Sigmoid colon (tissue), 6 donors: ENCODE measurements at regions not wholly inside any gene's neighbourhood (a gene's known extent, or its start where the extent isn't known, plus 50 kb on each side); places are given as distances from the start of the nearest gene placed in this dataset.
"Not testable (repeated sequence)": the region's sequence is repeated elsewhere in the genome, so short reads cannot be mapped to it uniquely, and the experiment has no call there.

ENCODE experiments used
- DNase-seq: peaks from one replicate; pipeline ENCODE4 v3.0.0-alpha.2; 2019
- H3K27ac ChIP-seq, 4 donors: fragments of 200-600 bp; sonication (generic); one replicate each; pipeline ENCODE4 v1.5.1; 2016 to 2019; ENCODE audit warnings: mild to moderate bottlenecking in 1 of 4
- H3K27me3 ChIP-seq, 3 donors: fragments of 200-600 bp; sonication (generic); one replicate each; pipeline ENCODE4 v1.5.1; 2019; ENCODE audit warnings: mild to moderate bottlenecking in 1 of 3
- H3K36me3 ChIP-seq, 4 donors: fragments of 200-600 bp; sonication (generic); one replicate each; pipeline ENCODE4 v1.5.1; 2016 to 2019
- H3K4me1 ChIP-seq, 4 donors: fragments of 200-600 bp; sonication (generic); one replicate each; pipeline ENCODE4 v1.5.1; 2017 to 2019
- H3K4me3 ChIP-seq, 4 donors: fragments of 200-600 bp; sonication (generic); one replicate each; pipeline ENCODE4 v1.5.1; 2017 to 2019; ENCODE audit warnings: mild to moderate bottlenecking in 2 of 4, moderate library complexity in 1 of 4
- H3K9me3 ChIP-seq, 4 donors: fragments of 200-600 bp in 3 of 4; sonication (generic) in 3 of 4; one replicate each; pipeline versions ENCODE4 v1.5.1 to v1.6.1; 2013 to 2019
- EP300 ChIP-seq, 4 donors: sonication (generic); formaldehyde crosslinking; IDR thresholded peaks; one replicate each; pipeline ENCODE4 v1.6.1; 2017; ENCODE audit warnings: antibody characterized with exemption in 4 of 4
- POLR2A ChIP-seq, 2 donors: fragments of 450-650 bp; IDR thresholded peaks; one replicate each; pipeline ENCODE4 v1.6.1; 2016; ENCODE audit warnings: antibody characterized with exemption in 2 of 2, mild to moderate bottlenecking in 2 of 2, moderate library complexity in 2 of 2
- POLR2AphosphoS5 ChIP-seq, 4 donors: sonication (generic); formaldehyde crosslinking; IDR thresholded peaks; one replicate each; pipeline ENCODE4 v1.6.1; 2017; ENCODE audit warnings: antibody characterized with exemption in 4 of 4
- WGBS, 2 donors: extraction: QIAGEN DNeasy Blood & Tissue Kit; methylation state at CpG; one replicate each; pipeline ENCODE4 v1.1.7; 2013; 5-methylcytosine and 5-hydroxymethylcytosine counted together
- intact Hi-C: fragments of 100-400 bp; cut with DNase I; formaldehyde crosslinking; loops from one replicate; pipeline ENCODE4 v1.15.1; 2023
- TF ChIP-seq, protein P1 (sequence below), 4 experiments: fragments of 450-650 bp in 3 of 4; fragments of 200-600 bp in 1 of 4; IDR thresholded peaks; one replicate each; pipeline ENCODE4 v1.5.1; 2016 to 2019; ENCODE audit warnings: antibody characterized with exemption in 4 of 4, mild to moderate bottlenecking in 3 of 4, moderate library complexity in 2 of 4
- donor health status: healthy with polysubstance abuse.
- donor health status: healthy.

DNA sequence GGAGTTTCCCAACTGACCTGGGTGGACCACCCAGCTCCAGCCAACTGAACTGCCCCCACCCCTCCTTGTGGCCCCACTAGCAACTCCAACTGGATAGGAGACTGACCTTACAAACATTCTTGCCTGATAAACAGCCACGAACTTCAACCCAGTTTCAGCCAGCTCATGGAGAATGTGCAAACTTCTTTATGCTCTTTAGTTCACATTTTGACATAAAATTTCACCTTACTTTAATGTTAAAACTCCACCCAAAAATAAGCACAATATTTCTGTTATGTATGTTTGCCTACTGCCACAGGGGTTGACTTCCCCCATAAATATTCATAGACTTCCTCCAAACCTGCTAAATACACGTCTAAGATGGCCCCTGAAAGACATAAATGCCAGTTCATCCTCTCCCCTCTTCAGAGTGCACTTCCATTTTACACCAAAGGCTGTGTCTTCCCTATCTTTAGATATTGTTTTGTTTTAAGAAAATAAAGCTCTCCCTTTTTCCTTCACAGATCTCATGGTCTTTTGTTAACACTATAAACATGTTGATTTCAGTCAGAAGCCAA lies 643.7 kb downstream of the EPM2A start:
- H3K36me3 ChIP-seq: no peaks in the 10 kb centered on the region
- DNase-seq: no peak
- H3K4me1 ChIP-seq: no peaks in the 10 kb centered on the region
- H3K27me3 ChIP-seq: no peaks in the 10 kb centered on the region
- WGBS, 2 donors: 48 to 72% methylated on average over 2 of the region's 2 CpGs
- no peak overlapping the region for H3K27ac ChIP-seq
- TF ChIP-seq POLR2AphosphoS5 (IDR thresholded peaks at IDR 0.05) (no peak), EP300 (IDR thresholded peaks at IDR 0.05) (no peak), POLR2A (IDR thresholded peaks at IDR 0.05) (no peak)
- TF ChIP-seq, protein P1, sequence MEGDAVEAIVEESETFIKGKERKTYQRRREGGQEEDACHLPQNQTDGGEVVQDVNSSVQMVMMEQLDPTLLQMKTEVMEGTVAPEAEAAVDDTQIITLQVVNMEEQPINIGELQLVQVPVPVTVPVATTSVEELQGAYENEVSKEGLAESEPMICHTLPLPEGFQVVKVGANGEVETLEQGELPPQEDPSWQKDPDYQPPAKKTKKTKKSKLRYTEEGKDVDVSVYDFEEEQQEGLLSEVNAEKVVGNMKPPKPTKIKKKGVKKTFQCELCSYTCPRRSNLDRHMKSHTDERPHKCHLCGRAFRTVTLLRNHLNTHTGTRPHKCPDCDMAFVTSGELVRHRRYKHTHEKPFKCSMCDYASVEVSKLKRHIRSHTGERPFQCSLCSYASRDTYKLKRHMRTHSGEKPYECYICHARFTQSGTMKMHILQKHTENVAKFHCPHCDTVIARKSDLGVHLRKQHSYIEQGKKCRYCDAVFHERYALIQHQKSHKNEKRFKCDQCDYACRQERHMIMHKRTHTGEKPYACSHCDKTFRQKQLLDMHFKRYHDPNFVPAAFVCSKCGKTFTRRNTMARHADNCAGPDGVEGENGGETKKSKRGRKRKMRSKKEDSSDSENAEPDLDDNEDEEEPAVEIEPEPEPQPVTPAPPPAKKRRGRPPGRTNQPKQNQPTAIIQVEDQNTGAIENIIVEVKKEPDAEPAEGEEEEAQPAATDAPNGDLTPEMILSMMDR (IDR thresholded peaks at IDR 0.05): no peak
- no peak overlapping the region for H3K4me3 ChIP-seq
- H3K9me3 ChIP-seq: no peaks in the 10 kb centered on the region
- intact Hi-C loops: no loop called here

DNA sequence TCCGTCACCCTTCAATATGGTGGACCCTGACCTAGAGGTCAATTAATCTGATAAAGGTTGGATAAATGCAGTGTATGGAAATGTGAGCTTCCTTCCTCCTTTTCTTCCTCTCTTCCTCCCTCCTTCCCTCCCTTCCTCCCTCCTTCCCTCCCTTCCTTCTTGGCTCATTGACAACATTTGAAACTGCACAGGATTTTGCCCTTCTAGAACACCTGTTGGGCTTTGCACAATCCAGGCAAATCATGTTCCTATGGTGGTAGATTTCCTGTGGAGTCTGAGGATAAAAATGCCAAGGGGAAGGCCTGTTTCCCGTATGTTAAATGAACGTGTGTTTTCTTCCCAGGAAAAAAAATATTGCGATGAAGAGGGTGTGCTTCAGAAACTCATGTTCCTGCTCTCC lies 642.8 kb downstream of the EPM2A start:
- no peak overlapping the region for H3K27ac ChIP-seq
- no peak for TF ChIP-seq EP300 (IDR thresholded peaks at IDR 0.05)
- TF ChIP-seq, protein P1 (IDR thresholded peaks at IDR 0.05): no peak
- TF ChIP-seq POLR2A (IDR thresholded peaks at IDR 0.05): no peak
- no peak for TF ChIP-seq POLR2AphosphoS5 (IDR thresholded peaks at IDR 0.05)
- no peaks in the 10 kb centered on the region for H3K27me3 ChIP-seq
- intact Hi-C loops: no loop called here
- no peaks in the 10 kb centered on the region for H3K36me3 ChIP-seq
- H3K4me3 ChIP-seq: no peak overlapping the region
- H3K9me3 ChIP-seq: no peaks in the 10 kb centered on the region
- 84 to 87% methylated on average over 4 of the region's 4 CpGs for WGBS, 2 donors
- no peaks in the 10 kb centered on the region for H3K4me1 ChIP-seq
- no peak for DNase-seq

DNA sequence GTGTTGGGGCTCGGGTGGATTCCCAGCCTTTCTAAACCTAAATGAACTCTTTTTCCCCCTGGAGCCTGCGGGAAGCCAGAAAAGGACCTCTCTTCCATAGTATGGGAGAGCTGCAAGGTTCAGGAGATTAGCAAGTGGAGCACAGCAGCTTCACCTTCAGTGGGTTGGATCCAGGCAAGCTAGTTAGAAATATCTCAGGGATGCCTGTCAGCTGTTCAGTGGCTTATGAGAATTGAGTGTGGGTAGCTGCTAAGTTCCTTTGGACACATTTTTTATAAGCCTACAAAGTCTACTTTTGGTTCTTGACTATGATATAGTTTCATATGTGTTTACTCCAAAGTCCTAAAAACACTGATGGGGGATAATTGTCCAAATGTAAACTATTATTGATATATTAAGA lies 642.1 kb downstream of the EPM2A start:
- Histone ChIP-seq H3K4me3 (no peak overlapping the region), H3K27me3 (no peaks in the 10 kb centered on the region), H3K9me3 (peaks cover 0 to 4% (median 2%) of the 10 kb centered on the region in 4 donors), H3K36me3 (no peaks in the 10 kb centered on the region), H3K27ac (no peak overlapping the region), H3K4me1 (no peaks in the 10 kb centered on the region)
- no peak for TF ChIP-seq EP300 (IDR thresholded peaks at IDR 0.05)
- no peak for TF ChIP-seq POLR2A (IDR thresholded peaks at IDR 0.05)
- TF ChIP-seq, protein P1 (IDR thresholded peaks at IDR 0.05): no peak
- no peak for TF ChIP-seq POLR2AphosphoS5 (IDR thresholded peaks at IDR 0.05)
- WGBS, 2 donors: 86 to 93% methylated on average over 2 of the region's 2 CpGs
- intact Hi-C loops: no loop called here
- no peak for DNase-seq

DNA sequence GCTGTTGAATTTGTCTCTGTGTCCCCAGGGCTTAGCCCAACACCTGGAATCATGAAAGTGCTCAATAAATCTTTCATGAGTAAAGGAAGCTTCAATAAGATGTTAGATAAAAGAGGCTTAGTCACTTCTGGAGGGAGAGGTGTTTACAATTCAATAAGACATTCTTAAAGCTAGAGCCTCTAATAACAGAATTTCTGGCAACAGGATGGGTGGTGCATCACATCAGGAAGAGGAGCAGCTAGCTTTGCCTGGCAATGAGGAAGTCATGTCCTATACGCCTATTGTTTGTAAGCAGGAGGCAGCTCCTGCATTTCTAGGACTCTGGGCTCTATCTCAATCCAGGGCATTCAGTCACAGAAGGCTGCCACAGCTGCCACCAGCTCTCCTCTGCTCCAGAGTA lies 638.5 kb downstream of the EPM2A start:
- no peak for TF ChIP-seq POLR2AphosphoS5 (IDR thresholded peaks at IDR 0.05)
- TF ChIP-seq, protein P1 (IDR thresholded peaks at IDR 0.05): no peak
- TF ChIP-seq EP300 (IDR thresholded peaks at IDR 0.05): no peak
- TF ChIP-seq POLR2A (IDR thresholded peaks at IDR 0.05): no peak
- no peak overlapping the region for H3K4me3 ChIP-seq
- H3K36me3 ChIP-seq: no peaks in the 10 kb centered on the region
- H3K4me1 ChIP-seq: no peaks in the 10 kb centered on the region
- no peak overlapping the region for H3K27ac ChIP-seq
- no peak for DNase-seq
- WGBS, 2 donors: 30 to 49% methylated on average over 1 of the region's 1 CpG
- H3K27me3 ChIP-seq: no peaks in the 10 kb centered on the region
- H3K9me3 ChIP-seq: peaks cover 0 to 4% (median 2%) of the 10 kb centered on the region in 4 donors
- intact Hi-C loops: no loop called here

DNA sequence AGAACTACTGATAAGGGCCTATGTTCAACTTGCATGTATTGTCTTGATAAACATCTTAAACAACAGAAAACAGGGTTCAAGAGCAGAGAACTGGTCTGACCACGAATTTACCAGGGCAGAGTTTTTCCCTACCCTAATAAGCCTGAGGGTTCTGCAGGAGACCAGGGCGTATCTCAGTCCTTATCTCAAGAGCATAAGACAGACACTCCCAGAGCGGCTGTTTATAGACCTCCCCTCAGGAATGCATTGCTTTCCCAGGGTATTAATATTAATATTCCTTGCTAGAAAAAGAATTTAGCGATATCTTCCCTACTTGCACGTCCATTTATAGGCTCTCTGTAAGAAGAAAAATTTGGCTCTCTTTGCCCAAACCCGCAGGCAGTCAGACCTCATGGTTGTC lies 637.2 kb downstream of the EPM2A start:
- H3K4me3 ChIP-seq, H3K27me3 ChIP-seq, H3K27ac ChIP-seq, H3K36me3 ChIP-seq, intact Hi-C loops, DNase-seq, H3K9me3 ChIP-seq, H3K4me1 ChIP-seq: not testable (repeated sequence)
- WGBS, 2 donors: 73 to 81% methylated on average over 6 of the region's 6 CpGs
